ENCODE measurements at regions not wholly inside any gene's neighbourhood (a gene's known extent, or its start where the extent isn't known, plus 50 kb on each side); places are given as distances from the start of the nearest gene placed in this dataset.

DNA sequence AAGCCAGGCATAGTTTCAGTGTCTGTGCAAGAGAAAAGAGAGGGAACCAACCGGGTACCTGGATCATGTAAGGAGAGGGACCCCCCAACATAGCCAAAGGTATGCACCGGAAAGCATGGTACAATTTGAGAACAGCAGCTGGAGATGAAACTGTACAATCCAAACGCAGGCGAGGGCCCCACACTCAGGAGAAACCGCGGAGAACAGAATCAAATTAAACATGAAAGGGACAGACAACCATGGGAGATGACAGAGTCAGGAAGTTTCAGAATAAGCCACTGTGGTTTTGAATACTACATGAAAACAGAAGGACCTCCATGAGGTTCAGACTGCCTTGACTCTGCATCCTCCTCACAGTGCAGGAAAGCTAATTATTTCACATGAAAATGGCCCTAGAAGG is 62.9 kb upstream of the SPATA13 start:
- TF ChIP-seq CTCF (IDR thresholded peaks at IDR 0.05; ENCODE audit: insufficient read depth, low read length, poor library complexity, severe bottlenecking) (no peak), EZH2phosphoT487 (conservative IDR thresholded peaks at IDR 0.05; ENCODE audit: low read length) (no peak)
